Neural progenitor cell (in vitro differentiated cells): ENCODE measurements at regions not wholly inside any gene's neighbourhood (a gene's known extent, or its start where the extent isn't known, plus 50 kb on each side); places are given as distances from the start of the nearest gene placed in this dataset.

ENCODE experiments used
- CTCF ChIP-seq: fragments of 200-600 bp; sonication (generic); IDR thresholded peaks from 2 replicates; pipeline ENCODE4 v1.5.1; 2017; ENCODE audit warnings: antibody characterized with exemption, mild to moderate bottlenecking
- EZH2 ChIP-seq: fragments of 200-600 bp; sonication (generic); IDR thresholded peaks from 2 replicates; pipeline ENCODE4 v1.6.1; 2017; ENCODE audit warnings: antibody characterized with exemption, mild to moderate bottlenecking, moderate library complexity
- EZH2phosphoT487 ChIP-seq: fragments of 200-600 bp; sonication (generic); IDR thresholded peaks from 2 replicates; pipeline ENCODE4 v1.6.1; 2017; ENCODE audit warnings: antibody characterized with exemption

GRCh38 chr20:55386686-55387085, 618.6 kb downstream of the CBLN4 start:
- TF ChIP-seq CTCF (no peak), EZH2phosphoT487 (no peak), EZH2 (no peak)
